Trophoblast cell (in vitro differentiated cells and primary cell): ENCODE measurements at regions not wholly inside any gene's neighbourhood (a gene's known extent, or its start where the extent isn't known, plus 50 kb on each side); places are given as distances from the start of the nearest gene placed in this dataset.

Experiments used
- DNase-seq, 2 donors: peaks; one replicate each; pipeline ENCODE4 v3.0.0-alpha.2; 2016
- H2AFZ ChIP-seq: 2 replicates; pipeline ENCODE4 v1.6.1; 2013; ENCODE audit warnings: low read length, moderate library complexity, mild to moderate bottlenecking; ENCODE audit not compliant: insufficient read depth, poor library complexity
- H2AK5ac ChIP-seq: 2 replicates; pipeline ENCODE4 v1.6.1; 2013; ENCODE audit warnings: mild to moderate bottlenecking, low read length
- H2BK120ac ChIP-seq: 2 replicates; pipeline ENCODE4 v1.6.1; 2013; ENCODE audit warnings: low read length, mild to moderate bottlenecking, moderate library complexity; ENCODE audit not compliant: insufficient read depth, poor library complexity
- H2BK12ac ChIP-seq: 2 replicates; pipeline ENCODE4 v1.6.1; 2013; ENCODE audit warnings: mild to moderate bottlenecking, low read length, moderate library complexity
- H2BK5ac ChIP-seq: 2 replicates; pipeline ENCODE4 v1.6.1; 2013; ENCODE audit warnings: low read length, low read depth, moderate library complexity, mild to moderate bottlenecking; ENCODE audit not compliant: poor library complexity
- H3K14ac ChIP-seq: 2 replicates; pipeline ENCODE4 v1.6.1; 2013; ENCODE audit warnings: mild to moderate bottlenecking, low read length
- H3K18ac ChIP-seq: 2 replicates; pipeline ENCODE4 v1.6.1; 2013; ENCODE audit warnings: mild to moderate bottlenecking, low read length
- H3K23ac ChIP-seq: 2 replicates; pipeline ENCODE4 v1.6.1; 2013; ENCODE audit warnings: low read length
- H3K27ac ChIP-seq: 2 replicates; pipeline ENCODE4 v1.5.1; 2013; ENCODE audit warnings: low read depth, mild to moderate bottlenecking, inconsistent platforms, low read length, moderate library complexity
- H3K27me3 ChIP-seq: 2 replicates; pipeline ENCODE4 v1.6.1; 2013; ENCODE audit warnings: inconsistent platforms, mild to moderate bottlenecking, low read length, moderate library complexity; ENCODE audit not compliant: insufficient read depth
- H3K36me3 ChIP-seq, 2 experiments: 1 replicate in 1 of 2; 2 replicates in 1 of 2; pipeline ENCODE4 v1.6.1; 2013; ENCODE audit warnings: low read length in 2 of 2, mild to moderate bottlenecking in 2 of 2, moderate library complexity in 1 of 2; ENCODE audit not compliant: insufficient read depth in 2 of 2, control insufficient read depth in 1 of 2
- H3K4ac ChIP-seq: 2 replicates; pipeline ENCODE4 v1.6.1; 2013; ENCODE audit warnings: low read depth, mild to moderate bottlenecking, low read length, moderate library complexity
- H3K4me1 ChIP-seq, 2 experiments: 1 replicate in 1 of 2; 2 replicates in 1 of 2; pipeline ENCODE4 v1.6.1; 2013; ENCODE audit warnings: low read length in 2 of 2, mild to moderate bottlenecking in 2 of 2, moderate library complexity in 1 of 2; ENCODE audit not compliant: insufficient read depth in 2 of 2, control insufficient read depth in 1 of 2
- H3K4me2 ChIP-seq: 2 replicates; pipeline ENCODE4 v1.6.1; 2013; ENCODE audit warnings: inconsistent platforms, mild to moderate bottlenecking, low read length, moderate library complexity
- H3K4me3 ChIP-seq: 2 replicates; pipeline ENCODE4 v1.5.1; 2013; ENCODE audit warnings: mild to moderate bottlenecking, low read depth, low read length, inconsistent platforms
- H3K79me1 ChIP-seq: one replicate; pipeline ENCODE4 v1.6.1; 2013; ENCODE audit warnings: low read length
- H3K79me2 ChIP-seq: 2 replicates; pipeline ENCODE4 v1.6.1; 2013; ENCODE audit warnings: low read length, mild to moderate bottlenecking; ENCODE audit not compliant: control insufficient read depth, insufficient read depth, poor library complexity
- H3K9ac ChIP-seq: 2 replicates; pipeline ENCODE4 v1.6.1; 2013; ENCODE audit warnings: mild to moderate bottlenecking, low read length
- H3K9me3 ChIP-seq: 2 replicates; pipeline ENCODE4 v1.6.1; 2013; ENCODE audit warnings: low read depth, mild to moderate bottlenecking, control low read depth, inconsistent platforms, low read length; ENCODE audit not compliant: insufficient read depth
- H4K12ac ChIP-seq: 2 replicates; pipeline ENCODE4 v1.6.1; 2013; ENCODE audit warnings: low read depth, mild to moderate bottlenecking, low read length, moderate library complexity
- H4K8ac ChIP-seq: 2 replicates; pipeline ENCODE4 v1.6.1; 2013; ENCODE audit warnings: low read depth, mild to moderate bottlenecking, low read length, moderate library complexity
- H4K91ac ChIP-seq: one replicate; pipeline ENCODE4 v1.6.1; 2013; ENCODE audit warnings: low read depth, mild to moderate bottlenecking, low read length, moderate library complexity
- WGBS: extraction: QIAGEN DNeasy Blood & Tissue Kit; methylation state at CpG from one replicate; pipeline ENCODE4 v1.1.7; 2013; ENCODE audit warnings: missing lambda C conversion rate; ENCODE audit not compliant: insufficient read length, insufficient coverage; ENCODE audit errors: extremely low coverage; 5-methylcytosine and 5-hydroxymethylcytosine counted together

GRCh38 chr18:39259736-39260135, 1694.1 kb upstream of the CELF4 start:
- no peak for DNase-seq
- H3K4me1 ChIP-seq, result no peaks in the 10 kb centered on the region
- H2AFZ ChIP-seq, result no peak overlapping the region
- no peaks in the 10 kb centered on the region for H3K27me3 ChIP-seq
- H3K14ac ChIP-seq, result no peak overlapping the region
- no peak overlapping the region for H3K9ac ChIP-seq
- no peaks in the 10 kb centered on the region for H3K36me3 ChIP-seq
- H3K23ac ChIP-seq, result no peak overlapping the region
- no peak overlapping the region for H3K27ac ChIP-seq
- no peak overlapping the region for H4K12ac ChIP-seq
- H2BK12ac ChIP-seq, result no peak overlapping the region
- H2BK120ac ChIP-seq, result no peak overlapping the region
- H3K79me2 ChIP-seq, result no peaks in the 10 kb centered on the region
- H2BK5ac ChIP-seq, result no peak overlapping the region
- H3K4ac ChIP-seq, result no peak overlapping the region
- no peak overlapping the region for H2AK5ac ChIP-seq
- H3K4me3 ChIP-seq, result no peak overlapping the region
- no peaks in the 10 kb centered on the region for H3K79me1 ChIP-seq
- H4K91ac ChIP-seq, result no peak overlapping the region
- no CpG with 5 or more reads among the region's 1 CpG for WGBS
- no peak overlapping the region for H4K8ac ChIP-seq
- no peak overlapping the region for H3K4me2 ChIP-seq
- no peak overlapping the region for H3K18ac ChIP-seq
- H3K9me3 ChIP-seq, result no peaks in the 10 kb centered on the region

- H4K8ac ChIP-seq, result no peak overlapping the region
- no peak overlapping the region for H2BK12ac ChIP-seq
- no peak overlapping the region for H3K4me3 ChIP-seq
- no peaks in the 10 kb centered on the region for H3K79me2 ChIP-seq
- no peak overlapping the region for H3K18ac ChIP-seq
- H3K36me3 ChIP-seq, result no peaks in the 10 kb centered on the region
- no peak for DNase-seq
- no peaks in the 10 kb centered on the region for H3K9me3 ChIP-seq
- no CpG with 5 or more reads among the region's 1 CpG for WGBS
- H3K27ac ChIP-seq, result no peak overlapping the region
- no peak overlapping the region for H2AFZ ChIP-seq
- no peak overlapping the region for H3K14ac ChIP-seq
- H4K91ac ChIP-seq, result no peak overlapping the region
- no peak overlapping the region for H4K12ac ChIP-seq
- no peak overlapping the region for H3K9ac ChIP-seq
- H3K23ac ChIP-seq, result no peak overlapping the region
- H2BK5ac ChIP-seq, result no peak overlapping the region
- H3K4ac ChIP-seq, result no peak overlapping the region
- no peak overlapping the region for H2AK5ac ChIP-seq
- no peaks in the 10 kb centered on the region for H3K79me1 ChIP-seq
- no peak overlapping the region for H3K4me2 ChIP-seq
- no peaks in the 10 kb centered on the region for H3K27me3 ChIP-seq
- no peaks in the 10 kb centered on the region for H3K4me1 ChIP-seq
- no peak overlapping the region for H2BK120ac ChIP-seq
Observed at GRCh38 chr18:39244242-39244641, 1678.6 kb upstream of the CELF4 start.

- no peak overlapping the region for H3K23ac ChIP-seq
- no peaks in the 10 kb centered on the region for H3K79me2 ChIP-seq
- no peak overlapping the region for H4K8ac ChIP-seq
- no peak overlapping the region for H3K4me2 ChIP-seq
- no peak overlapping the region for H3K14ac ChIP-seq
- no peak overlapping the region for H2BK5ac ChIP-seq
- H3K18ac ChIP-seq, result no peak overlapping the region
- no peak for DNase-seq
- H4K91ac ChIP-seq, result no peak overlapping the region
- no peaks in the 10 kb centered on the region for H3K9me3 ChIP-seq
- no CpG with 5 or more reads among the region's 3 CpGs for WGBS
- no peak overlapping the region for H3K4me3 ChIP-seq
- no peaks in the 10 kb centered on the region for H3K27me3 ChIP-seq
- H3K4me1 ChIP-seq, result no peaks in the 10 kb centered on the region
- H3K4ac ChIP-seq, result no peak overlapping the region
- H2BK120ac ChIP-seq, result no peak overlapping the region
- no peak overlapping the region for H4K12ac ChIP-seq
- no peaks in the 10 kb centered on the region for H3K79me1 ChIP-seq
- H2AFZ ChIP-seq, result no peak overlapping the region
- H3K27ac ChIP-seq, result no peak overlapping the region
- H2AK5ac ChIP-seq, result no peak overlapping the region
- no peak overlapping the region for H2BK12ac ChIP-seq
- no peaks in the 10 kb centered on the region for H3K36me3 ChIP-seq
- H3K9ac ChIP-seq, result no peak overlapping the region
Observed at GRCh38 chr18:39241534-39241933, 1675.9 kb upstream of the CELF4 start.

- H3K4me2 ChIP-seq, result no peak overlapping the region
- H3K4ac ChIP-seq, result no peak overlapping the region
- H3K79me2 ChIP-seq, result no peaks in the 10 kb centered on the region
- WGBS, result no CpG with 5 or more reads among the region's 5 CpGs
- no peak overlapping the region for H4K8ac ChIP-seq
- H3K14ac ChIP-seq, result no peak overlapping the region
- no peak overlapping the region for H2BK5ac ChIP-seq
- no peak overlapping the region for H3K9ac ChIP-seq
- no peak for DNase-seq
- H3K36me3 ChIP-seq, result no peaks in the 10 kb centered on the region
- H3K27ac ChIP-seq, result no peak overlapping the region
- peaks cover 7% of the 10 kb centered on the region for H3K9me3 ChIP-seq
- no peak overlapping the region for H3K23ac ChIP-seq
- H3K79me1 ChIP-seq, result no peaks in the 10 kb centered on the region
- no peak overlapping the region for H2AK5ac ChIP-seq
- H3K18ac ChIP-seq, result no peak overlapping the region
- no peak overlapping the region for H2BK120ac ChIP-seq
- H3K27me3 ChIP-seq, result no peaks in the 10 kb centered on the region
- H4K12ac ChIP-seq, result no peak overlapping the region
- no peak overlapping the region for H4K91ac ChIP-seq
- no peak overlapping the region for H3K4me3 ChIP-seq
- no peaks in the 10 kb centered on the region for H3K4me1 ChIP-seq
- H2AFZ ChIP-seq, result no peak overlapping the region
- H2BK12ac ChIP-seq, result no peak overlapping the region
Observed at GRCh38 chr18:39238981-39239660, 1673.5 kb upstream of the CELF4 start.
